Stimulated activated naive CD4-positive, alpha-beta T cell (primary cell): ENCODE measurements at regions not wholly inside any gene's neighbourhood (a gene's known extent, or its start where the extent isn't known, plus 50 kb on each side); places are given as distances from the start of the nearest gene placed in this dataset.

ENCODE experiments used
- DNase-seq, 6 experiments: peaks; one replicate each; lab custom pipeline; 2025; lab: John Stamatoyannopoulos, UW

DNA sequence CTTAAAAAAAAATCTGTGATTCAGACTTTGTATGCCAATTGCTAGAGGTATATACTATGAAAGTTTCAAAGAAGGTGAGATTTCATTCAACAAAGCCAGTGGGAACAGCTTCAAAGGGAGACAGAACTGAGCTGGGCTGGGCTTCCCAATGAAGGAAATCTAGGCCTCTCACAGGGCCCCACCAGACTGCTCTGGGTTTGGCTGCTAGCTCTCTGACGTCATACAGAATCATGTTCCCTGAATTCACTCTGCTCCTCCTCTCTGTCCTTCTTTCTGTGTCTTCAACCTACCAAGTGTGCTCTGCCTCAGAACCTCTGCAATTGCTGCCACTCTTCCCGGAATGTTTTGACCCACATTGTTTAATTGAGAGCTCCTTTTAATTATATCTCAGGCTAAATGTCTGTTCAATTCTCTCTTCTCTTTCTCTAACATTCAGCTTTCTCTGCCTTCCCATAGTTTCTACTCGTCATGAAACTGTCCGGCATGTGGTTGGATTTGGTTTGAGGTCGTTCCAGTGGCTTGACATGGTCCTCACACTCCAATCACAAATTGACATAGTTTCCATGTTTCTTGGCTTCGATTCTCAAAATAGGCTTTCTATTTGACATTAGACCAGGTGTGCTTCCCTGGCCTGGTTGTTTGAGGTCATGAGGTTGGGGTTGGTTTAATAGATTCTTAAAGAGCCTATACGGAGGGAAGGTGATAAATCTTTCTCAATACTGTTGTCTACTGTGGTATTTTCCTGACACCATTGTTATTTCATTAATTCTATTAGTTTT is 282.1 kb upstream of the EMCN start:
- no peak for DNase-seq

GRCh38 chr4:100797791-100798190 is 280.0 kb upstream of the EMCN start:
- DNase-seq: no peak

DNA sequence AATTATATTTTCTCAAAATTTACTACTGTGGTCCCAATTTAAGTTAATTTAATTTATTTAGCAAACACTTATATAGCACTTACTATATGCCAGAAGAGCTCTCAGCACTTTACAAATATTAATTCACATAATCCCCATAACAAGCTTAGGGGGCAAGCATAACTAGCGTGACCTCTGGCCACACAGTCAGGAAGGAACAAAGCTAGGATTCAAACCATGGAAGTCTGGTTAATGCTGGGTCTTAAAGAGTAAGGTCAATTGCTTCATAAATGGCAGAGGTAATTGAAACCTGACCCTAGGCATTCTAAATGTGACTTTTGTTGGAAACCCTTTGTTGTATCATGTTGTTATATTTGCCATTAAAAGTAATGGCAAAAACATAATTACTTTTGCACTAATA is 279.5 kb upstream of the EMCN start:
- DNase-seq: no peak

- no peak for DNase-seq
Measured at GRCh38 chr4:100796332-100796731, 278.5 kb upstream of the EMCN start.

DNA sequence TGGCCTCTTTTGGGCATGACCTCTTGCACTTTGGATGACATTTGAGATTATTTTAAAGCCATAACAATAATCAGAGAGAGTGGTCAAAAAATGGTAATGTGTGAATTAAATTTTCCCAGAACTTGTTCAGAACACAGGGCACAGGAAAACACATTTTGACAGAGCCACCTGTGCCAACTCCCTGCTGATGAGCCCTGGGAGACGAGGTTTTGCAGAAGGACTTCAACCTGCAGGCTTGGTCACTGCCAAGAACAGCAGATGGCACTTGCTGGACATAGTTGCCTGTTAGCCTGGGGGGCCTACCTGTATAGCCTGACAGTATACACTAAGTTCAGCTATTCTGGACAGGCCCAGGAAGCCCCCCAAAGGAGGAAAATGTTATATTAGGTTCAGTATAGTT is 277.8 kb upstream of the EMCN start:
- DNase-seq: no peak

GRCh38 chr4:100790836-100791615 is 273.2 kb upstream of the EMCN start:
- no peak for DNase-seq

DNA sequence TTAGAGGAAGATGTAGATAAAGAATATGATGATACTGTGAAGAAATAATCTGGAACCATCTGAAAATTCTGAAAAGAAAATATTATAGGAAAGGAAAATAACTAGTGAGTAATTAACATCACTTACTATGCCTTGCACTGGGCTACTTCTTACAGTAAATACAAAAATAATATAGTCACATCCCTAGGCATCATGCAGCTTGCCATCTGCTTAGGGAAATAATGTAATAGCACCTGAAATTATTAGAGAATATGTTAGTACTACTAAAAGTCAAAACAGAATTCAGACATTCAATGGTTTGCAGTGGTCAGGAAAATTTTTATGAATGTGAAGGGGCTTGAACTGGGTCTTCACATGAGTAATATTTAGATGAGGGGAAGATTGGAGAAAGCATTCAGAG is 272.2 kb upstream of the EMCN start:
- no peak for DNase-seq

- no peak for DNase-seq
Measured at GRCh38 chr4:100786481-100786880, 268.7 kb upstream of the EMCN start.

DNA sequence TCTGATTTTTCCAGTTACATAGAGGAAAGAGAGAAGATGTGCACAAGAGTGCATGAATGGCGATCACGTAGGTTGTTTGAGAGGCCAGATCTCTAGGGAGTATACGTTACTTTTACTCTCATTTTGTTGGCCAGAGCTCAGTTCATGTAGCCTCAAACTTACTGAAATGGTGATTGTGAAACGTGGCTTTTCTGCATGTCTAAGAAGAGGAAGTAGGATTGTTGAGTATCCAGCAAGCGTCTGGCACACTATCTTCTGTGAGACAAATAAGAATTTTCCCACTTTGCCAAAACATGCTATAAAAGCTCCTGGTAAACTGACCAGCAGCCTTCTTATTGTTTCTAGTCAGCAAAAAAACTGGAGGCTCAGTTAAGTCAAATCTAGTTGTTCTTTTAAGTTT is 264.5 kb upstream of the EMCN start:
- no peak for DNase-seq

DNA sequence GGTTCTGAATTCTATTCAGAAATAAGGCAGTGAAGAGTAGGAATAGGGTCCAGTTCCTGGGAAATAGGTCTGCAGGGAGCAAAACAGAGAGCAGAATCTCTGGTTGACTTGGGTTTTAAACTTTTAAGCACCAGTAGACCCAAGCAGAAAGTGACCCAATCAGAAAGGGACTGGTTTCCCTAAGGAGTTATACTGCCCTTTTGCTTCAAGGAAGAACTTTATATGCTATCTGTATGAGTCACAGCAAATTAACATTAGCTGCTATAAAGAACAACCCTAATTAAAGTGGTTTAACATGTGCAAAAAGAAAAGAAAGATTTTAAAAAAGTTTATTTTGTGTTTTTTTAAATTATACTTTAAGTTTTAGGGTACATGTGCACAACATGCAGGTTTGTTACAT is 263.6 kb upstream of the EMCN start:
- DNase-seq: no peak

DNA sequence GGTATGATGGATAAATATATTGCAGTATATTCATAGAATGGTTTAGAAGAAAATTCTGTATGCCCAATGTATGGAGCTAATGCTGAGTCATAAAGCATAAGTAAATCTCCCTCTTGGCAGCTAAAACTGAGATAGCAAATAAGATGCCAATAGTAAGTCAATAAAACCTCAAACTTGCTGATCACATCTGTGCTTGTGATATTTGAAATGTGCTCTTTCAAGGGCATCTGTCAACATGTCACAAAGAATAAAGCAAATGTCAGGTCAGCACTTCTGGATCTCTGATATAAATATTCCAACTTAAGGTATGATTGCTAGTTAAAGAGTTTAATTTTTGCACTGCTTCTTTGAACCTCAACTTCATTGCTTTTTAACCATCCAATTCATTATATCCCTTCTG is 262.3 kb upstream of the EMCN start:
- DNase-seq: no peak

- no peak for DNase-seq
Measured at GRCh38 chr4:100778431-100778830, 260.6 kb upstream of the EMCN start.

GRCh38 chr4:100762738-100763137 is 244.9 kb upstream of the EMCN start:
- no peak for DNase-seq

GRCh38 chr4:100754751-100755150 is 236.9 kb upstream of the EMCN start:
- DNase-seq: no peak

DNA sequence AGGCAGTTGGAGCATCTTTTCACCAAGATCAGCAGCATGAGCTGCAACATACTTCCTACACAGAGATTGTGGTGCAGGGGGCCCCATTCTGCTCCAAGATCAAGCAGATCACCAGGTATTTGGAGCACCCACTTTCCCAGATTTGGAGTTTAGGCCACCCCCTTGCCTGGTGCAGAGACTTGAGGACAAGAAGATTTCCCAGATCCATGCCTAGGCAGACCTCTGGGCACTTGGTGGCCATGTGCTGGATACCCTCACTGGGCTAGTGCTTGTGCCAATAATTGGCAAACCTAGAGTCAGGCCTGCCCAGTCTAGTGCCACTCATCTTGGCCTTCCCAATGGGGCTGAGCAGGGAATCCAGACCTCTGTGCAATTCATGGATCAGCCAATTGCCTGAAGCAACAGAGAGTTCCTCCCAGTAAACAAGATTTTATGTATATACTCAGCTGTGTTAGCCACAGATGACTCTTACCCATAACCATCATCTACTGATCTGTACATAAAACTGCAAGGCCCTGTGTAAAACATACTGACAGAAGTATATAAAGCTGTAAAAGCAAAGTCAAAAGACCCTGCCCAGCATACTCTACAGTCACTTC is 228.4 kb upstream of the EMCN start:
- no peak for DNase-seq

DNA sequence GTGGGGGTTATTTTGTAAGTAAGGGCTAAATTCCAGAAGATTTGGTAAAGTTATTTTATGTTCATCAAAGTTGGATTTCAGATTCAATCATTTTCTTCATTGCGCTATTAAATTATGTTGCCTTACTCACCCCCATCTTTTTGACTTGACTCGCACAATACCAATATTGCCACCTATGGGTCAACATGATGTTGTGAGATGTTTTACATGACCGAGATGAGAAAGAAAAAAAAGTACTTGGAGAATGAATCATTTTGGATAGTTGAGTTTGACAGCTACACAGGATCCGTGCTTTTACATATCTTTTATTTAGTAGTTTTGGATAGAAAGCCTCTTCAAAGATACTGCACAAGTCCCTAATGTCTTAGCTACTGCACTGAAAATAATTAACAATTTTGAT is 224.2 kb upstream of the EMCN start:
- DNase-seq: no peak

DNA sequence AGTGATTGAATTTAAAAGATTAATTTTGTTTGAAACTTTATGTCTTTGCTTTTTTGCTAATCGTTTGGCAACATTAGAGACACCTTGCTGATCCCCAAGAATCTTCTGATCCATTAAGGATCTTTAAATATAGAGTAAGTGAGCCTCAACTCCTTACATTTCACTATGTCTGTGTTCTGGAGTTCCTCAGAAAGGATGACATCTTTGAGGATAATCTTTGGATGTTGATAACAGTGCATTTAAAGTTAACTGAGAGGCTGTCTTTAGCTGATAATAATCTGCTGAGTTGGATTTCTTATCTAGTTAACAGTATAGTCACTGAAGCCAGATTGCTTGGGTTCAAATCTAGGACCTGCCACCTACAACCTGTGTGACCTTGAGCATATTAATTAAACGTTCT is 221.6 kb upstream of the EMCN start:
- no peak for DNase-seq

DNA sequence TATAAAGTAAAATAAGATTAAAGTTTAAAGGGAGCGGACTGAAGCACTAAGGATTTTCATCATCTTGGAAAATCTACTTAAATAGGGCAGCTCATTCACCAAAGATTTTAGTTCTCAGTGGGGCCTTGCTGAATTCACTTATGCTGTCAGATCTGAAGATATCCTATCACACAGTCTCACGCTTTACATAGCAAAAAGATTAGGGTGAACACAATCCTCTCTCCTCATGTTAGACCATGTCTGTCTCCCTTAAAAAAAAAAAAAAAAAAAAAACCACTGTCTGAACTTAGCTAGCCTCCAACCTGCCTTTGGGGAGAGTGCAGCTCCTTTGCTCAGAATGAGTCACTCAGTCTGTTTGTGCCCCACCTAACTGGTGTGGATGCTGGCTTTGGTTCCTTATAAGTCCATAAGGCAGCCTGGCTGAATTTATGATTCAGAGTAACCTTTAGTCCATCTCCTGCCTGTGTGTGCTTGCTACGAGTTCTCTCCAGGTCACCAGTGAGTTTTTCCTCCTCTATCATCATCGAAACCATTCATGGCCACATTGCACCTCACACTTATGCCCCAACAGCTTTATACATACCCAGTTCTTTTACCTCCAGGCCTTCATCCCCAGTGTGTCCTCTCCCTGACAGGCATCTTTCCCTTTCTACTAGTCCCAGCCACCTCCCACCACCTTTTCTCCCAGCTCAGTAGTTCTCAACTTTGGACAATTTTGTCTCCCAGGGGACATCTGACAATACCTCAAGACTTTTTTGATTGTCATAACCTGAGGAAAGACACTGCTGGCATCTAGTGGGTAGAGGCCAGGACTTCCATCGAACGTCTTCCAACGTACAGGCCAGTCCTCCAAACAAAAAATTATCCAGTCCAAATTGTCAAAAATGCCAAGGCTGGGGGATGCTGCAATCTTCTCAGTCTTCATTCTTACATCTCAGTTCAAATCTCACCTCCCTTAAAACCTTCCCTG is 220.7 kb upstream of the EMCN start:
- no peak for DNase-seq

DNA sequence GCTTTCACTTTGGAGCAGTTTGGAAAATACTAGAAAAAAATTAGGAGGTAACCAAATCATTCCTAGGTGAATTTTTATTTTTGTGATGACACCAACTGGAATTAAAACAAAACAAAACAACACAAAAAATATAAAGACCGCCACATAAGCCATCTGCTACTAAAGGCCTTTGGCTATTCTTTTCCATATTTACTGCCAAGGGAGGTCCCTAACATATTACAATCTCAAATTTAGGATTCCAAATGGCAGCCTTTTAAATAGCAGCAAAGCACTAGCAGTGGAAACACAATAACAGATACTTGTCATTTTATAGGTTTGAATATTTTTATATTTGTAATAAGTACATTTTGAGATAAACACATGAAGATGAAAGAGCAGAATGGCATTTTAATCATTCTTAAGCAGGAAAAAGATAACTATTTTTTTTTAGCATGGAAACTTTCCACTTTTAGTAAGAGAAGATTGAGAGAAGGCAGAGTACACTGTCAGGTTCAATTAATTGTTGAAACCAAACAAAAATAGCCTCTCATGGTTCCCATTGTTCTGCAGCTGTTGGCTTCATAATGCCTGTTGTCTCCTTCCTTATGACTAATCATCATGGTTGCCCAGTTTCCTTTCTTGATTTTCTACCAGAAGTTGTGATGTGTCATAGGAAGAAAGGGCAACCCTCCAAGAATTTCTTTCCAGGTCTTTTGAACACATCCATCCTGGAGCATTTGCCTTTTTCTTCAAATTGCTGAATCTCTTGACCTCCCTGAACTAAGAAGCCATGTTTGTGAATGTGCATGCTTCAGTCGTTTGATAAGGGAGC is 219.0 kb upstream of the EMCN start:
- no peak for DNase-seq

- DNase-seq: no peak
Measured at GRCh38 chr4:100728861-100729260, 211.0 kb upstream of the EMCN start.

DNA sequence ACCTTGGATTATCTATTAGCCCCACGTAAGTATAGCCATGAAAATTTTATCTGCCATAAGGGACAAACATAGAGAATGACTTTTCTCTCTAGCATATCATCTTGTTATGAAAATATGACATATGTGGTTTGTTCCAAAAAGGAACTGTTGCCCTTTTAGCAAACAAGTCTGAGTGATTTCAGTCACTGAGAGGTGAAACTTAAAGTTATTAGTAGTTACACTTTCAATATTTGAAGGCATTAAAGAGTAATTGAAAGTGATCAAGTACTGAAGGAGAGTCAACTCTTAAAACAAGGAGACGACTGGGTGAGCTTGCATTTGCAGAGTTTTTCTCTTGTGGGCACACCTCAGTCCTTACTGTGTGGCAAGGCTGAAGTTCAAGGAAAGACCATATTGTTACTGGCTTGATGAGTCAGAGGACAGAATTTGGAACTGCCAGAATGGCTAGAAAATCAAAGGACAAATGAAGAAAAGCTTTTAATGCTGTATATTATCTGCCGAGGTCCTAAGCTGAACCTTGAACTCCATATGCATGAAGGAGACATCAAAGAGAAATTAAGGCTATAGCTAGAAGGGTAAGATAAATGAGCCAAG is 205.1 kb upstream of the EMCN start:
- DNase-seq: no peak
